Loucy (cell line): ENCODE measurements at regions not wholly inside any gene's neighbourhood (a gene's known extent, or its start where the extent isn't known, plus 50 kb on each side); places are given as distances from the start of the nearest gene placed in this dataset.

Experiments used
- CTCF ChIP-seq: fragments of 200-600 bp; sonication (generic); conservative IDR thresholded peaks from 2 replicates; pipeline ENCODE4 v1.5.1; 2014; ENCODE audit warnings: mild to moderate bottlenecking, antibody characterized with exemption, low read length
- EZH2phosphoT487 ChIP-seq: fragments of 200-600 bp; IDR thresholded peaks from 2 replicates; pipeline ENCODE4 v1.6.1; 2018; ENCODE audit warnings: antibody characterized with exemption, mild to moderate bottlenecking, moderate library complexity, borderline replicate concordance

DNA sequence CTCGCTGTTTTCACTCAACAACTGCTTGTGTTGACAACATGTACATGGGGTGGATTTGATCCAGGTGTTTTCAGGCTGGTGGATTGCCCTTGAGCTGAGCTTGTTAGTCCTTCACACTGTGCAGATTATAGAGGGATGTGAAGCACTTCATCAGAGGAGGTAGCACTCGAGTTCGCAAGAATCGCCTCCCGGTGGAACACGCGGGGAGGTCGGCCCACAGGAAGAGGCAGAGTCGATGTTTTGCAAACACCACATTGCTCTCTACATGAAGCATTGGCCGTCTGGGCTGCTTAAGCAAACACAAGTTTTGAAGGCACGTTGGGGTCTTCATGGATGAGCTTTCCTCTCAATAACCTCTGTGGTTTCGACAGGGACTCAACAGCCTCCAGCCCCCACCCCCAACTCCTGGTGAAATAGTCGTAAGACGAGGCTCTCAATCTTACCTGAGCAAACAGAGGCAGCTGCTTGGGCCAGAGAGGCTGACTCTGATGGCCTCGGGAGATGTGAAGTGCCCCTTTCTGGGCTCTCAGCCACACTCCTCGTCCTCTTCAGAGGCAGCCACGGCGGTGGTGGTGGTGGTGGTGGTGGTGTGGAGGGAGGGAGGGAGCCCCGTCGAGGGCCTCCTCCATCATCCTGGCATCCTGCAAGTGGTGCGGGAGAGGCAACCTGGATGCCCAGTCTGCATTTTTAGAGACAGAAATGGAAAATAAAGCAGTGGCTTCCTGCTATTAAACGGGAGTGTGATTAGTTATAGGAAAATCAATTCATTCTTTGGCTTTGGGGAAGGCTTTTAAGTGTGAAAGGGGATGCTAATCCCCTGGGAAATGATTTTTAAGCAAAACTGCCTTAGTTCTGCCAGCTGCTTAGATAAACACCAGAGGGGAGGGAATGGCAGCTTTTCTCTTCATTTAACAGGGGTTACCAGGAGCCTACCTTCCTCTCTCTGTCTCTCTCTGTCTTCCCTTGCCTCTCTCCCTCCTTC, 552.5 kb upstream of the EEF2KMT start:
- no peak for TF ChIP-seq CTCF
- no peak for TF ChIP-seq EZH2phosphoT487
